Neural cell (in vitro differentiated cells): ENCODE measurements at regions not wholly inside any gene's neighbourhood (a gene's known extent, or its start where the extent isn't known, plus 50 kb on each side); places are given as distances from the start of the nearest gene placed in this dataset.

Experiments
- CTCF ChIP-seq: fragments of 450-650 bp; IDR thresholded peaks from 2 replicates; pipeline ENCODE4 v1.5.1; 2014; ENCODE audit warnings: antibody characterized with exemption, mild to moderate bottlenecking, moderate library complexity; ENCODE audit not compliant: poor library complexity, severe bottlenecking
- EP300 ChIP-seq: fragments of 450-650 bp; conservative IDR thresholded peaks from 2 replicates; pipeline ENCODE4 v1.6.1; 2014; ENCODE audit warnings: antibody characterized with exemption, mild to moderate bottlenecking, moderate library complexity; ENCODE audit not compliant: poor library complexity, severe bottlenecking
- POLR2AphosphoS5 ChIP-seq: IDR thresholded peaks from 2 replicates; pipeline ENCODE4 v1.6.1; 2012
- TAF1 ChIP-seq: IDR thresholded peaks from 2 replicates; pipeline ENCODE4 v1.6.1; 2012; ENCODE audit warnings: low read depth

- TF ChIP-seq CTCF (no peak), TAF1 (no peak), POLR2AphosphoS5 (no peak), EP300 (no peak)
These were observed 268.5 kb upstream of the FOXQ1 start for GRCh38 chr6:1043458-1043836.
